ENCODE measurements at regions not wholly inside any gene's neighbourhood (a gene's known extent, or its start where the extent isn't known, plus 50 kb on each side); places are given as distances from the start of the nearest gene placed in this dataset.

GRCh38 chr2:128833664-128834027 is 515.0 kb upstream of the HS6ST1 start:
- TF ChIP-seq POLR2A (IDR thresholded peaks at IDR 0.05; ENCODE audit: low read depth, low read length) (no peak), POLR2AphosphoS5 (IDR thresholded peaks at IDR 0.05; ENCODE audit: low read depth, low read length) (no peak), SPI1 (IDR thresholded peaks at IDR 0.05; ENCODE audit: low read depth, low read length) (no peak), POU2F2 (IDR thresholded peaks at IDR 0.05; ENCODE audit: low read depth, low read length) (no peak), PAX5 (IDR thresholded peaks at IDR 0.05; ENCODE audit: insufficient read depth, low read length, severe bottlenecking) (no peak), TAF1 (IDR thresholded peaks at IDR 0.05; ENCODE audit: low read depth, low read length) (no peak)
